Duodenal mucosa (tissue), 2 donors: ENCODE measurements at regions not wholly inside any gene's neighbourhood (a gene's known extent, or its start where the extent isn't known, plus 50 kb on each side); places are given as distances from the start of the nearest gene placed in this dataset.

ENCODE experiments used
- H3K27ac ChIP-seq: one replicate; pipeline ENCODE4 v1.7.0; 2013; ENCODE audit warnings: low read depth, low read length
- H3K27me3 ChIP-seq, 2 donors: one replicate each; pipeline ENCODE4 v1.7.0; 2013; ENCODE audit warnings: low read length in 2 of 2, control low read depth in 1 of 2; ENCODE audit not compliant: insufficient read depth in 2 of 2, control insufficient read depth in 1 of 2
- H3K36me3 ChIP-seq, 2 donors: one replicate each; pipeline ENCODE4 v1.7.0; 2013; ENCODE audit warnings: low read length in 2 of 2, control low read depth in 1 of 2; ENCODE audit not compliant: insufficient read depth in 2 of 2, control insufficient read depth in 1 of 2
- H3K4me1 ChIP-seq, 2 donors: one replicate each; pipeline ENCODE4 v1.7.0; 2013; ENCODE audit warnings: low read length in 2 of 2, control low read depth in 1 of 2; ENCODE audit not compliant: insufficient read depth in 2 of 2, control insufficient read depth in 1 of 2
- H3K4me3 ChIP-seq, 2 donors: one replicate each; pipeline ENCODE4 v1.7.0; 2013; ENCODE audit warnings: low read length in 2 of 2, low read depth in 1 of 2
- H3K9ac ChIP-seq, 2 donors: one replicate each; pipeline ENCODE4 v1.7.0; 2013; ENCODE audit warnings: low read length in 2 of 2, low read depth in 1 of 2
- H3K9me3 ChIP-seq, 2 donors: one replicate each; pipeline ENCODE4 v1.7.0; 2013; ENCODE audit warnings: low read length in 2 of 2, control low read depth in 1 of 2; ENCODE audit not compliant: control insufficient read depth in 1 of 2

DNA sequence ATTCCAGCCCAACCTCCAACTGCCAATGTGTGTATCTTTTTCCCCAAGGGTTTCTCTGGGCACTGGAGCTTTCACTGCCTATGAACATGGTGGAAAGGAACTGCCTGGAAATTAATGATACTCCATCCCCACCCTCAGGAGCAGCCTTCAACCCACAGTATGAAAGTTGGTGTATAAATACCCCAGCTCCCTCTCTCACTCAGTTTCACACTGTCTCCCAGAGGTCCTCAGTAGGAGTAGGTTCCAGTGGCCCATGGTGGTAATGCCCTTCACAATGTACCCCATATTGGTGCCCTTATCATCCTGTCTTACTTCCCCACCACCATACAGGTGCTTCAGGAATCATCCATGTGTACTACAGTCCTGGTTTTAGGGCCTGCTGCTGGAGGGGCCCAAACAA lies 462.6 kb downstream of the MIAT start:
- H3K27ac ChIP-seq: no peak overlapping the region

DNA sequence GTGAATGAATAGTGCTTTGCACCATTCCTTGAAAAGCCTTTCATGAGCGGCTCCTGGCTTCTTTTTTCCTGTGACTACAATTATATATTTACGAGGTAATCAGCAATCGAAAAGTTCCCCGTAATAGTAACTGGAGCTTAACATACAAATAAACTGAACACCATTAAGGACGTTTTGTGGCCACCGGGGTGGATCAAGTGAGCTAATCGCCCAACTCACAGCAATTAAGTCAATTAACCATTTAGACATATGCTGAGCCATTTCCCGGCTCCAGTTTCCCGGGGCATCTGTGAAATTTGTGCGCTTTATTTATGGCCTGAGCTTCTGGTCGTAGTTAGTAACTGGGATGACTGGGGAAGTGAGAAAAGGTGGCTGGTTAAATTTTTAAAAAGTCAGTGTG lies 465.2 kb downstream of the MIAT start:
- H3K4me1 ChIP-seq: no peaks in the 10 kb centered on the region
- no peaks in the 10 kb centered on the region for H3K27me3 ChIP-seq
- H3K27ac ChIP-seq: no peak overlapping the region
- H3K9ac ChIP-seq: no peak overlapping the region
- H3K36me3 ChIP-seq: no peaks in the 10 kb centered on the region
- no peak overlapping the region for H3K4me3 ChIP-seq
- H3K9me3 ChIP-seq: peaks cover 0 to 4% of the 10 kb centered on the region in 2 donors

More for the DNA sequence above, 462.6 kb downstream of the MIAT start:
- no peak overlapping the region for H3K9ac ChIP-seq
- no peak overlapping the region for H3K4me3 ChIP-seq
- H3K27me3 ChIP-seq: no peaks in the 10 kb centered on the region
- H3K4me1 ChIP-seq: peaks cover 7 to 14% of the 10 kb centered on the region in 2 donors
- H3K9me3 ChIP-seq: peaks cover 0 to 4% of the 10 kb centered on the region in 2 donors
- no peaks in the 10 kb centered on the region for H3K36me3 ChIP-seq

DNA sequence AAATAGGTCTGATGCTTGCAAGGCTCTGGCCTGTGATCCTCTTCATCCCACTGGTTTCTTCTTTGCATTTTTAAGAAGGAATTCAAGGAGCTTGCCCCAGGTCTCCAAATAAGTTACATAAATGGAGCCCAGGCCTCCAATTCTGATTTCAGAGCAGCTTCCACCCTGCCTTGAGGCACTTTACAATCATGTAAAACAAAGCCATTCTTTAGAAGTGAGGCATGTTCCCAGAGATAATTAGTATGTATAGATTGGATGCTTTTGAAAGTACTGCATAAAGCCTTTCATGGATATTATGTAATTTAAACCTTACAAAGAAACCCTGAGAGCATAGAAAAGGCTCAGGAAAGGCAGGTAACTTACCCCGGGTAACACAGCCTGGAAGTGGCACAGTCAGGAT lies 466.5 kb downstream of the MIAT start:
- H3K27me3 ChIP-seq: no peaks in the 10 kb centered on the region
- H3K27ac ChIP-seq: no peak overlapping the region
- peaks cover 0 to 4% of the 10 kb centered on the region in 2 donors for H3K9me3 ChIP-seq
- H3K9ac ChIP-seq: no peak overlapping the region
- H3K4me1 ChIP-seq: no peaks in the 10 kb centered on the region
- H3K4me3 ChIP-seq: no peak overlapping the region
- no peaks in the 10 kb centered on the region for H3K36me3 ChIP-seq

GRCh38 chr22:27124351-27124966 lies 467.1 kb downstream of the MIAT start:
- Histone ChIP-seq H3K4me3 (no peak overlapping the region), H3K27ac (no peak overlapping the region)

DNA sequence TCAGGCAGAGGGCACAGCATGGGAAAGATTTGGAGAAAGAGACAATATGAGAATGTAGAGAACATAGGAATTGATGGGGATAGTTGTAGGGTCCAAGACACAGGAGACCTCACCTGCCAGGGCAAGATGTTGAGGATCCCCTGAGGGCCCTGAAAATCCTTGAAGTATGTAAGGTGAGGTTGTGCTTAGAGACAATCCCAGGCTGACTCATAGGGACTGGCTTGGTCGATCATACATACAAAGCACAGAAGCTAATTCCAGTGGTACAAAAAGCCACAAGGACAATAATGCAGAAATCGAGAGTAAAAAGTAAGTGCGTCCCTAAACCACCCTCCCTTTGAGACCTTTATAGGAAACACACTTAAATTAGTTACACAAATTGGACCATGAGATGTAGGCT lies 468.2 kb downstream of the MIAT start:
- no peak overlapping the region for H3K9ac ChIP-seq
- H3K4me1 ChIP-seq: no peaks in the 10 kb centered on the region
- no peak overlapping the region for H3K4me3 ChIP-seq
- no peaks in the 10 kb centered on the region for H3K9me3 ChIP-seq
- H3K27me3 ChIP-seq: no peaks in the 10 kb centered on the region
- H3K36me3 ChIP-seq: no peaks in the 10 kb centered on the region
- no peak overlapping the region for H3K27ac ChIP-seq

More at GRCh38 chr22:27124351-27124966, 467.1 kb downstream of the MIAT start:
- no peaks in the 10 kb centered on the region for H3K4me1 ChIP-seq
- H3K9me3 ChIP-seq: peaks cover 0 to 4% of the 10 kb centered on the region in 2 donors
- no peaks in the 10 kb centered on the region for H3K27me3 ChIP-seq
- no peak overlapping the region for H3K9ac ChIP-seq
- H3K36me3 ChIP-seq: no peaks in the 10 kb centered on the region

DNA sequence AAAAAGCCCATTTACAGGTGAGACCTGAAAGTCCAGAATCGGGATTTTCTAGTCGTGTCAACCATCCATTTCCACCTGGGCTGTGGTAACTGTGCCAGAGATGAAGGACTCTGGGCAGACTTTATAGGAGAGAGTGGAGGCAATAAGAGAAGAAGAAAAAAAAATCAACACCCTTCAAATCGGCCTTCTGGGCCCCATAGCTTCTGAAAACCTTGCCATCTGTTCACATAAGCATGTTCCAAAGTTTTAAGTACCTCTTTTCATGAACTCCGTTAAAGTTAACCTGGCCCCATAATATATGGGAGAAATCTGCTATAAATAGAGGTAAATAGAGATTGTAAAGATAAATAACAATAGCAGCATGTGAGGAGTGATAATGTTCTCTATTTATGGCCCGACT lies 470.5 kb downstream of the MIAT start:
- Histone ChIP-seq H3K9me3 (no peaks in the 10 kb centered on the region), H3K27ac (no peak overlapping the region), H3K36me3 (no peaks in the 10 kb centered on the region), H3K9ac (no peak overlapping the region), H3K27me3 (no peaks in the 10 kb centered on the region), H3K4me3 (no peak overlapping the region), H3K4me1 (no peaks in the 10 kb centered on the region)

DNA sequence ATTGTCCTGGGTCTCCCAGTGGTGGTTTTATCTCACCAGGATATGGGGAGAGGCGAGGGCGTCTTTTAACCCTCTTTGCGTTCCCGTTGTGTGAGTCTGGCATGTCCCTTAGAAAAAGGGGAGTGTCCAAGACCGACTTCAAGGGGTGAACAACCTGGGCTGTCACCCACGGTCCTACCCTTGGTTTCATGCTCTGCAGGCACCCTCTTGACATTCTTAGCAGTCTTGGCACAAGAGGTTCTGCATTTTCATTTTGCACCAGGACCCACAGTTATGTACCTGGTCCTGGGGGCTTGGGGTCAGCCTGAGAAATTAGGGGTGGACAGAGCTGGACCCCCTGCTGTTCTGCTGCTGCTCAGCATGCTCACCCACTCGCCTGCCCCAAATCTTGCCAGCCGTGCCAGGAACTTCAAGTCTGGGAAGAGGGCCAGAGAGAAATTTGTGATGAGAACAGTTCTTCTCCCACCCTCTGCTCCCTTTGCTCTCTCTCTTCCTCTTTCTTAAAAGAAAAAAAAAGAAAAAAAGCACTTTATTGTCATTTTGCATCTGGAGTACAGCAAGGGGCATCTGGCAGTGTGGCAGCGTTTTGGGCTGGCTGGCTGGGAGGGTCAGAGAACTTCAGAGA lies 471.2 kb downstream of the MIAT start:
- Histone ChIP-seq H3K9ac (no peak overlapping the region), H3K4me3 (no peak overlapping the region), H3K36me3 (no peaks in the 10 kb centered on the region), H3K27me3 (no peaks in the 10 kb centered on the region), H3K9me3 (no peaks in the 10 kb centered on the region), H3K4me1 (no peaks in the 10 kb centered on the region), H3K27ac (no peak overlapping the region)

- Histone ChIP-seq H3K36me3 (no peaks in the 10 kb centered on the region), H3K9me3 (no peaks in the 10 kb centered on the region), H3K27me3 (no peaks in the 10 kb centered on the region), H3K4me3 (no peak overlapping the region), H3K9ac (no peak overlapping the region), H3K4me1 (no peaks in the 10 kb centered on the region), H3K27ac (no peak overlapping the region)
These were observed 471.9 kb downstream of the MIAT start for GRCh38 chr22:27129266-27129665.

- Histone ChIP-seq H3K27me3 (no peaks in the 10 kb centered on the region), H3K9me3 (no peaks in the 10 kb centered on the region), H3K9ac (no peak overlapping the region), H3K36me3 (no peaks in the 10 kb centered on the region), H3K4me3 (no peak overlapping the region), H3K27ac (no peak overlapping the region), H3K4me1 (no peaks in the 10 kb centered on the region)
These were observed 473.5 kb downstream of the MIAT start for GRCh38 chr22:27130906-27131305.

DNA sequence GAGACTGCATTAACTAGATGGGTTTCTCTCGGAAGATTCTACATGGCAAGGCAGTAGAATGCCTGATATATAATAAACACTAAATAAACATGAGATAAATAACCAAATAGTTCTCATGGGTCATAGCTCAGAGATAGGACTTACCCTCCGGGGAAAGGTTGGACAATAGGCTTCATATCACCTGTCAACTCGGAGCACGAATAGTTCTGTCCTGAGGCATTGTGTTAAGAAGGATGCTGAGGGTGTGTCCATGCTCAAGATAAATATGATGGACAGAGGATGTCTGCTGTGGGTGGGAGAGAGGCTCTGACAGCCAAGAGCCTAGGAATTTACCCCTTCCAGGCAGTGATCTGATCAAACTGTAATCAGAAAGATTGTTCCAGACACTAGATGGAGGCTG lies 474.0 kb downstream of the MIAT start:
- H3K9ac ChIP-seq: no peak overlapping the region
- no peak overlapping the region for H3K4me3 ChIP-seq
- H3K27me3 ChIP-seq: no peaks in the 10 kb centered on the region
- no peaks in the 10 kb centered on the region for H3K36me3 ChIP-seq
- no peaks in the 10 kb centered on the region for H3K4me1 ChIP-seq
- no peaks in the 10 kb centered on the region for H3K9me3 ChIP-seq
- H3K27ac ChIP-seq: no peak overlapping the region
